ENCODE measurements at regions not wholly inside any gene's neighbourhood (a gene's known extent, or its start where the extent isn't known, plus 50 kb on each side); places are given as distances from the start of the nearest gene placed in this dataset.

GRCh38 chr13:37954191-37954590 is 84.6 kb upstream of the TRPC4 start:
- Histone ChIP-seq H3K27me3 (ENCODE audit: low read length) (no peaks in the 10 kb centered on the region), H3K9me2 (replicated peaks; ENCODE audit: insufficient read depth, low read length) (no peaks in the 10 kb centered on the region), H3K9ac (ENCODE audit: low read length) (no peak overlapping the region), H3K4me1 (ENCODE audit: low read length) (no peaks in the 10 kb centered on the region), H2AFZ (ENCODE audit: low read length) (no peak overlapping the region), H3K4me3 (ENCODE audit: low read length) (no peak overlapping the region), H4K20me1 (ENCODE audit: insufficient read depth, low read depth, low read length) (no peaks in the 10 kb centered on the region), H3K79me2 (ENCODE audit: low read length) (no peaks in the 10 kb centered on the region), H3K36me3 (ENCODE audit: insufficient read depth, low read length) (no peaks in the 10 kb centered on the region), H3K9me3 (ENCODE audit: low read length) (no peaks in the 10 kb centered on the region; the same call in 1 of the 2 replicates), H3K4me2 (ENCODE audit: low read depth, low read length, poor library complexity, severe bottlenecking) (no peak overlapping the region), H3K27ac (ENCODE audit: low read length) (no peak overlapping the region)
- no peak for DNase-seq

GRCh38 chr13:37953696-37954095 is 84.1 kb upstream of the TRPC4 start:
- Histone ChIP-seq H3K4me3 (ENCODE audit: low read length) (no peak overlapping the region), H3K4me1 (ENCODE audit: low read length) (no peaks in the 10 kb centered on the region), H3K27ac (ENCODE audit: low read length) (no peak overlapping the region), H3K4me2 (ENCODE audit: low read depth, low read length, poor library complexity, severe bottlenecking) (no peak overlapping the region), H3K9me3 (ENCODE audit: low read length) (no peaks in the 10 kb centered on the region; the same call in 1 of the 2 replicates), H4K20me1 (ENCODE audit: insufficient read depth, low read depth, low read length) (no peaks in the 10 kb centered on the region), H3K79me2 (ENCODE audit: low read length) (no peaks in the 10 kb centered on the region), H3K9ac (ENCODE audit: low read length) (no peak overlapping the region), H3K36me3 (ENCODE audit: insufficient read depth, low read length) (no peaks in the 10 kb centered on the region), H3K9me2 (replicated peaks; ENCODE audit: insufficient read depth, low read length) (no peaks in the 10 kb centered on the region), H2AFZ (ENCODE audit: low read length) (no peak overlapping the region), H3K27me3 (ENCODE audit: low read length) (no peaks in the 10 kb centered on the region)
- DNase-seq, result no peak

DNA sequence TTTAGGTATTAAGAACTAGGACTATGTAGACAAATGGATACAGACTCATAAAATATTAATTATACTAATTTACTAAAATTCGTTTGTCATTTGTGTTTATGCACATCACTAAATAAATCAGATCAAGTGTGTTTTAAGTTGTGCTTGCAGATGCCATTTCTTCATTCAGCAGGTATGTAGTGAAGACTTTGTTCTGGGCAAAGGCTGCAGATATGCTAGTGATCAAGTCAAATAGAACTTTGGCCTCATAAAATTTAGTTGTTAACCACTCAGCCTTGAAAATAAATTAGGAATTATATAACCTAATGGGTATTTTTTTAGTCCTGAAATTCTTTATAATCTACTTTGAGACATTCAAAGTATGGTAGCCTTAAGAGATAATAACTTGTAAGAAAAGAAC is 80.4 kb upstream of the TRPC4 start:
- Histone ChIP-seq H3K9me3 (ENCODE audit: low read length) (peaks cover 11% of the 10 kb centered on the region), H3K9ac (ENCODE audit: low read length) (no peak overlapping the region), H3K4me2 (ENCODE audit: low read depth, low read length, poor library complexity, severe bottlenecking) (no peak overlapping the region), H3K27me3 (ENCODE audit: low read length) (no peaks in the 10 kb centered on the region), H4K20me1 (ENCODE audit: insufficient read depth, low read depth, low read length) (no peaks in the 10 kb centered on the region), H3K27ac (ENCODE audit: low read length) (no peak overlapping the region), H3K9me2 (replicated peaks; ENCODE audit: insufficient read depth, low read length) (no peaks in the 10 kb centered on the region), H3K4me3 (ENCODE audit: low read length) (no peak overlapping the region), H3K79me2 (ENCODE audit: low read length) (no peaks in the 10 kb centered on the region), H3K4me1 (ENCODE audit: low read length) (no peaks in the 10 kb centered on the region), H2AFZ (ENCODE audit: low read length) (no peak overlapping the region), H3K36me3 (ENCODE audit: insufficient read depth, low read length) (no peaks in the 10 kb centered on the region)
- no peak for DNase-seq

DNA sequence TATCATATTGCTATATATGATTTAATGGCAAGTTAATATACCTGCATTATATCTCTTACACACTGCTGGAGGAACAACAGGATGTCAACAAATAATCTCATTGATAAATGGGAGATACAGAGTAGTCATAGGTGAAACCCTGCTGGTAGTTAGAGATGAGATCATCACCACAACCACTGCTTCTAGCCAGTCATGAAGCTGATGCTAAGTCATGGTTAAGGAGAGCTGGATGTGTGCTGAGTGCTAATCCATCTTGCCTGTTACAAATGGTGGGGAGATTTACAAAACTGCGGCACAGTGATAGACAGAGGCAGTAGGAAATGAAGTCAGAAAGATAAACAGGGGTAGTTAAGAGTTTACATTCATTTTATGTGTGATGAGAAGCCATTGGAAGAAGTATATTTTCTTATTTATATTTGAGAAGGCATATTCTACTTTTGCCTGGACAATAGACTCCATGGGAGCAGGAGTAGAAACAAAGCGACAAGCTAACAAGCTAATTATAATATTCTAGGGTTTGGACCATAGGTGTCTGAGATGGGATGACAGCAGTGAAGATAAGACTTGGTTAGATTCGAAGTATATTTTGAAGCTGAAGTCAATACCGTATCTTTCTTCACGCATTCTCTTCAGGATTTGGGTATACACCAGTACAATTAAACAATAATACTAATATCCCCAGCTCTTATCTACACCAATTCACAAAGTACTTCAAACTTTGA is 78.0 kb upstream of the TRPC4 start:
- Histone ChIP-seq H3K27me3 (ENCODE audit: low read length) (no peaks in the 10 kb centered on the region), H4K20me1 (ENCODE audit: insufficient read depth, low read depth, low read length) (no peaks in the 10 kb centered on the region), H3K9ac (ENCODE audit: low read length) (no peak overlapping the region), H3K36me3 (ENCODE audit: insufficient read depth, low read length) (no peaks in the 10 kb centered on the region), H3K9me3 (ENCODE audit: low read length) (peaks cover 11% of the 10 kb centered on the region), H3K4me1 (ENCODE audit: low read length) (no peaks in the 10 kb centered on the region), H3K9me2 (replicated peaks; ENCODE audit: insufficient read depth, low read length) (no peaks in the 10 kb centered on the region), H3K4me2 (ENCODE audit: low read depth, low read length, poor library complexity, severe bottlenecking) (no peak overlapping the region), H3K4me3 (ENCODE audit: low read length) (no peak overlapping the region), H2AFZ (ENCODE audit: low read length) (no peak overlapping the region), H3K79me2 (ENCODE audit: low read length) (no peaks in the 10 kb centered on the region), H3K27ac (ENCODE audit: low read length) (no peak overlapping the region)
- DNase-seq, result no peak

DNA sequence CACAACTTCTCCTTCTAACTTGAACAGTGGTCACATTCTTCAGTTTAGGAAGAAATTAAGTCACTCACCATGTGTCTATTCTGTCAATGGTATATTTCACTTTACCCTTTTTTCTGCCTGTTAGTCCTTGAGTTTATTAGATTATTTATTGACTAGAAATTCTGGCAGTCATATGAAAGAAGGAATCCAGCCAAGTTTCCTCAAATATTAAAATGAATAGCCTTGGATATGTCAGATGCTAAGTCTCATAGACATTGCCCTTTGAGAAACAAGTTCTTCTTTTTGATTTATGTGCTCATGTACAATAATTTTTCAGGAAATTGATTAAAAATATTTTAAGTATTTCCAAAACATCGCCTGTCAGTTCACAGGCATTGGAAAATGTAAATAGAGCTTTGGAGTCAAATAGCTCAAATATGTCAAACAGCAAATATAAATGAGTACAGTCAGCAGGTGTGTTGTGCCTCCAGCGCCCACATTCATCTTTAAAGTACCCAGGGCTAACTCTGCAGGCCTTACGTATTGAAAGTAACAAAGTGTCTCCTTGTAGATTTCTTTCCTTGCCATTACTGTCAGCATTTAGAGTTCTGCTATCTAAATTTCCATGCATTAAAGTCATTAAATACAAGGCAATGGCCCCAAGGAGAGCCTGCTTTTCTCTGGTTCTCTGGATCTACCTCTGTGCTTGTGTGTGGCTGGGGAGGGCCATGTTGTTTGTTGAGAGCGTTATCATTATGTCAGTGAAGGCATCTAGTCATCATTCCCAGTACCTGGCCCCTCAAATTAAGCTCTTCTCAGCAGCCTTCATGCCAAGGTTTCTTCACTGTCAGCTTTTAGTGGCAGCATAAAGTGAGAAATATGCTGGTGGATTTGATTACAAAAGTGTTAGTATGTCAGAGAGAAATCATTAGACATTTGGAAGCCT is 76.3 kb upstream of the TRPC4 start:
- no peak for DNase-seq
- H3K9ac ChIP-seq (ENCODE audit: low read length), result no peak overlapping the region
- peaks cover 11% of the 10 kb centered on the region for H3K9me3 ChIP-seq (ENCODE audit: low read length)
- no peak overlapping the region for H3K4me2 ChIP-seq (ENCODE audit: low read depth, low read length, poor library complexity, severe bottlenecking)
- no peaks in the 10 kb centered on the region for H3K27me3 ChIP-seq (ENCODE audit: low read length)
- H3K36me3 ChIP-seq (ENCODE audit: insufficient read depth, low read length), result no peaks in the 10 kb centered on the region
- no peaks in the 10 kb centered on the region for H4K20me1 ChIP-seq (ENCODE audit: insufficient read depth, low read depth, low read length)
- no peak overlapping the region for H3K4me3 ChIP-seq (ENCODE audit: low read length)
- H3K27ac ChIP-seq (ENCODE audit: low read length), result no peak overlapping the region
- H2AFZ ChIP-seq (ENCODE audit: low read length), result no peak overlapping the region
- H3K9me2 ChIP-seq (replicated peaks; ENCODE audit: insufficient read depth, low read length), result no peaks in the 10 kb centered on the region
- no peaks in the 10 kb centered on the region for H3K79me2 ChIP-seq (ENCODE audit: low read length)
- H3K4me1 ChIP-seq (ENCODE audit: low read length), result no peaks in the 10 kb centered on the region

- no peak overlapping the region for H3K4me3 ChIP-seq (ENCODE audit: low read length)
- H3K9me3 ChIP-seq (ENCODE audit: low read length), result peaks cover 11% of the 10 kb centered on the region
- no peaks in the 10 kb centered on the region for H3K27me3 ChIP-seq (ENCODE audit: low read length)
- H2AFZ ChIP-seq (ENCODE audit: low read length), result no peak overlapping the region
- no peaks in the 10 kb centered on the region for H3K9me2 ChIP-seq (replicated peaks; ENCODE audit: insufficient read depth, low read length)
- no peak for DNase-seq
- no peaks in the 10 kb centered on the region for H4K20me1 ChIP-seq (ENCODE audit: insufficient read depth, low read depth, low read length)
- no peaks in the 10 kb centered on the region for H3K4me1 ChIP-seq (ENCODE audit: low read length)
- no peak overlapping the region for H3K27ac ChIP-seq (ENCODE audit: low read length)
- H3K4me2 ChIP-seq (ENCODE audit: low read depth, low read length, poor library complexity, severe bottlenecking), result no peak overlapping the region
- no peaks in the 10 kb centered on the region for H3K79me2 ChIP-seq (ENCODE audit: low read length)
- no peak overlapping the region for H3K9ac ChIP-seq (ENCODE audit: low read length)
- H3K36me3 ChIP-seq (ENCODE audit: insufficient read depth, low read length), result no peaks in the 10 kb centered on the region
These were observed 75.4 kb upstream of the TRPC4 start for GRCh38 chr13:37944869-37945442.

DNA sequence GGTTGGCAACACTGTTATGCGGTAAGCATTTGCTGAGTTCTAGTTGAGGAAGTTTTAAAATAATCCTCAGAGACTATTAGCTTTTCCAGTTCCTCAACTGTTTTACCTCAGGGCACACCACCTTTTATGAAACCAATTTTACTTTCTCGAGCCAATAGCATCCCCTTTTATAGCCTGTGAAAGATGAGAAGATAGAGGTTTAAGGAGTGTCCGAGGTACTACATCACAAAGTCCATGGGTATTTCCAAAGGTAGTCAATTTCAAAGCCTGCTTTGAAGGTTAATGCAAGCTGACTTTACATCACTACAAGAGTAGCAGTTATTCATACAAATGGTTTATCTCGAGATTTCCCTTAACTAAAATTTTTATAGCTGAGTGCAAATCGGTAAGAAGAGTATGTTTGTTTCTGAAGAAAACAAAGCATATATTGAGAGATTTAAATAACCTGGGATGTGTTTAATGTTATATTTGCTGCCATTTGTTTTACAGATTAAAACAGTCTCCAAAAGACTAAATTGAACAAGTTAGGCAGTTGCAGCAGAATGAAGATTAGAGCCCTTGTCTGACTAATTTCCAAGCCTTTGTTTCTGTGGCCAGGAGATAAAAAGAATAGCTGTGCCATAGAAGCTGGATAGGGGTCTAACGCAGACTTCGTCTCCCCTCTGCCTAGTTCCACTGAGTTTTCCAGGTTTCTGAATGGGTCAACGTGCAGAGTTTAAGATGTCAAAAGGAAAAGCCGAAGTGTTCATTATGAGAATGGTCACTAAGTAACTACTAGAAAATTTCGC is 74.7 kb upstream of the TRPC4 start:
- peaks cover 11% of the 10 kb centered on the region for H3K9me3 ChIP-seq (ENCODE audit: low read length)
- no peak overlapping the region for H3K4me2 ChIP-seq (ENCODE audit: low read depth, low read length, poor library complexity, severe bottlenecking)
- H3K79me2 ChIP-seq (ENCODE audit: low read length), result no peaks in the 10 kb centered on the region
- H3K4me1 ChIP-seq (ENCODE audit: low read length), result no peaks in the 10 kb centered on the region
- no peaks in the 10 kb centered on the region for H4K20me1 ChIP-seq (ENCODE audit: insufficient read depth, low read depth, low read length)
- H3K4me3 ChIP-seq (ENCODE audit: low read length), result no peak overlapping the region
- H3K36me3 ChIP-seq (ENCODE audit: insufficient read depth, low read length), result no peaks in the 10 kb centered on the region
- no peak for DNase-seq
- H3K27me3 ChIP-seq (ENCODE audit: low read length), result no peaks in the 10 kb centered on the region
- H2AFZ ChIP-seq (ENCODE audit: low read length), result no peak overlapping the region
- no peaks in the 10 kb centered on the region for H3K9me2 ChIP-seq (replicated peaks; ENCODE audit: insufficient read depth, low read length)
- no peak overlapping the region for H3K27ac ChIP-seq (ENCODE audit: low read length)
- H3K9ac ChIP-seq (ENCODE audit: low read length), result no peak overlapping the region

Measured in Karpas-422 (cell line).